ENCODE measurements at regions not wholly inside any gene's neighbourhood (a gene's known extent, or its start where the extent isn't known, plus 50 kb on each side); places are given as distances from the start of the nearest gene placed in this dataset.

DNA sequence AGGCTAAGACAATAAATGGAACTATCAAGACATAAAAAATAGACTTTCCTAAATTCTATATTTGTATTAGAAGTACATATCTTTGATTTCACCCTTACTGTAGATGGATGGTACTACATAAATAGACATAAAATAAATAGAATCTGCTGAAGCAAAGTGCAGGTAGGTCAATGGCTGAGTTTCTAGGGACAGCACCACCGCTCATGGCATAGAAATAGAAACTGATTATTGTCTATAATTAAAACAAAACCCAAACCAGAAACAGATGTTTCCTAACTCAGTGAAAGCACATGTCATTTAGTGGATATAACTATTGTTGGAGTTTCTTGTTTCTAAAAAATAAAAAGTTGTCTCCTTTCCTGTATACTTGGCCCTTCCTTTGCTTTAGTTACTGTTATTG is 387.3 kb upstream of the ADGRL3 start:
- peak in 1 of 11 donors; percentile 3 for DNase-seq (ENCODE audit: extremely low read depth in 1 of 11, low read depth in 9 of 11, low spot score in 4 of 11)

- DNase-seq (ENCODE audit: extremely low read depth in 1 of 11, low read depth in 9 of 11, low spot score in 4 of 11): no peak
These were observed 385.6 kb upstream of the ADGRL3 start for GRCh38 chr4:60814549-60814948.

DNA sequence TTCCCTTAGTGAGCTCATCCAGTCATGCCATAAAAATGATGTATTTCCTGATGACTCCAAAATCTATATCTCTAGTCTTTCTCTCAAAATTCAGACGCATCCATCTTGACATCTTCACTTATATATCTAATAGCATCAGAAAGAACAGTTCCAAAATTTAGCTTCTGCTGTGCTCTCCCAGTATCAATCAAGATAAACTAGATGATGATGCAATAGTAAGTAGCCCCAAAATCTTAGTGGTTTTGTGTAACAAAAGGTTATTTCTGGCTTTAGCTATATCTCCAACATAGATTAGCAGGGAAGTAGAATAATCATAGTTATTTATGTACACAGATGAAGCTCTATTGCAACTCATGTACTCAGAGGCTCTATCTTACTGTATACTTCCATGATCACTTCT is 382.5 kb upstream of the ADGRL3 start:
- DNase-seq (ENCODE audit: extremely low read depth in 1 of 11, low read depth in 9 of 11, low spot score in 4 of 11): no peak

DNA sequence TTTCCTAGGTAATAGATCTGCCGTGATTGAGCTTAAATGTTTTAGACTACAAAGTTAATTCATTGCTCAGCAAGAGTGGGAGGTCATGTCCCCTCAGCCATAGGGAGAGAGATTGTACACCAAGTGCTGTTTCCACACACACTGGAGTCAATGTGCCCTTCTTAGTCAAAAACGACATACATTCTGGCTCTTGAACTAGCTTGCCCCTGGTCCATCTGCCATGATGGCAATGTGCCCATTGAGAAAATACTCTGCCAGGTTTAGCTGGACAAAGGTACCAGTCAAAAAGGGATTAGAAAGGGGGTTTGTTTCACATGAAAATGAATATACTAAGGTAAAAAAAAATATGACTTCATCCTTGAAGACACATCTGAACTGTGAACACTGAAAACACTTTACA is 377.1 kb upstream of the ADGRL3 start:
- DNase-seq (ENCODE audit: extremely low read depth in 1 of 11, low read depth in 9 of 11, low spot score in 4 of 11): no peak

- no peak for DNase-seq (ENCODE audit: extremely low read depth in 1 of 11, low read depth in 9 of 11, low spot score in 4 of 11)
These were observed 360.1 kb upstream of the ADGRL3 start for GRCh38 chr4:60840020-60840419.

- DNase-seq (ENCODE audit: extremely low read depth in 1 of 11, low read depth in 9 of 11, low spot score in 4 of 11): no peak
These were observed 353.4 kb upstream of the ADGRL3 start for GRCh38 chr4:60846678-60847077.

GRCh38 chr4:60847614-60848013 is 352.5 kb upstream of the ADGRL3 start:
- no peak for DNase-seq (ENCODE audit: extremely low read depth in 1 of 11, low read depth in 9 of 11, low spot score in 4 of 11)

- no peak for DNase-seq (ENCODE audit: extremely low read depth in 1 of 11, low read depth in 9 of 11, low spot score in 4 of 11)
These were observed 342.9 kb upstream of the ADGRL3 start for GRCh38 chr4:60857130-60857753.

- no peak for DNase-seq (ENCODE audit: extremely low read depth in 1 of 11, low read depth in 9 of 11, low spot score in 4 of 11)
These were observed 336.7 kb upstream of the ADGRL3 start for GRCh38 chr4:60863442-60863841.

DNA sequence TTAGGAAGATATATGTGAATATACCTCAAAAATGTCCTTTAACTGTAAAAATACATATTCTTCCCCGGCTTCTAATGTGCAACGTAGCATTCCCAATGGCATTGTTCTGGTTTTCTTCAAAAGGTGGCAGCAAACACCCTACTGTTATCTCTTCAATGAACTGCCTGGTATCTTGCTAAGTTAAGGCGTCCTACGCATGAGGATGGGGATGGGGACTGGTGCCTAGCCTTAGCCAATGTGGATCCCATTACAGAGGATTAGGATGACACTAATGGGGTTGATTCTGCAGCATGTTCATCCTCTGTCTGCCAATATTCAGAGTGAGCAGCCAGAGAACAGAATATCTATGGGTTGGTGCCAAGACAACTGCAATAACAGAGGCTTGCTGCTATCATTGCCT is 334.9 kb upstream of the ADGRL3 start:
- DNase-seq (ENCODE audit: extremely low read depth in 1 of 11, low read depth in 9 of 11, low spot score in 4 of 11): no peak

GRCh38 chr4:60868232-60868960 is 331.7 kb upstream of the ADGRL3 start:
- no peak for DNase-seq (ENCODE audit: extremely low read depth in 1 of 11, low read depth in 9 of 11, low spot score in 4 of 11)

DNA sequence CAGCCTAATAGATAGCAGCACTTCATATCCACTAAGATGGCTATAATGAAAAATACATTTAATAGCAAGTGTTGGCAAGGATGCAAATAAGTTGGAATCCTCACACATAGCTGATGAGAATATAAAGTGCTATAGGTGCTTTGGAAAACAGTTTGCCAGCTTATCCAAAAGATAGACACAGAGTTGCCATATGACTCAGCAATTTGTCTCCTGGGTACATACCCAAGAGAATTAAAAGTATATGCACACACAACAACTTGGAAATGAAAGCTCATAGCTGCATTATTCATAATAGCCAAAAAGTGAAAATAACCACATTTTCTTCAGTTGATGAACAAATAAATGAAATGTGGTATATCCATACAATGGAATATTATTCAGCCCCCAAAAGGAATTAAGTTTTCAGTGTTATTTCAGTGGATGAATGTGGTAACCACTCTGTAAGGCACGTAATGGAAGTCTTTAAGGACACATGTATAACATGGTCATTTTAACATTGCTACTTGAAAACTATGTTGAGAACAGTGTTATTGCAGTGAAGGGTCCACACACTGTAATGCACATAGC is 320.9 kb upstream of the ADGRL3 start:
- no peak for DNase-seq (ENCODE audit: extremely low read depth in 1 of 11, low read depth in 9 of 11, low spot score in 4 of 11)

DNA sequence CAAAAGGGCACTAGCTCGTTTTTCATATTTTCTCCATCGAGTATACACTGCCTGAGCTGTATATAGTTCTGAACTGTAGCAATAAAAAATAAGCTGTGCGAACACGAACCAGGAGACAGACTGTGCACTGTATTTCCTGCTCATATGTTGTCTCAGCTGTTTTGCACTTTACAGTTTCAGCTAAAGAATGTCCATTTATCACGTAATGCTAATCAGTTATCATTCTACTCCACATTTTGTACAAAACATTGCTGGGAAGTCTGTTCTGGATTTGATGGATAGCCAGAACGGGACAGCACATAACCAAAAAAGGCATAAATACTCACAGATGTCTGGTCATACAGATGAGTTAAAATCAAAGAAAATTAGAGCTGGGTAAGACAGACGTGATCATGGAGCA is 315.5 kb upstream of the ADGRL3 start:
- DNase-seq (ENCODE audit: extremely low read depth in 1 of 11, low read depth in 9 of 11, low spot score in 4 of 11): peak in 5 of 11 donors; percentile 3 to 17 (median 11)

DNA sequence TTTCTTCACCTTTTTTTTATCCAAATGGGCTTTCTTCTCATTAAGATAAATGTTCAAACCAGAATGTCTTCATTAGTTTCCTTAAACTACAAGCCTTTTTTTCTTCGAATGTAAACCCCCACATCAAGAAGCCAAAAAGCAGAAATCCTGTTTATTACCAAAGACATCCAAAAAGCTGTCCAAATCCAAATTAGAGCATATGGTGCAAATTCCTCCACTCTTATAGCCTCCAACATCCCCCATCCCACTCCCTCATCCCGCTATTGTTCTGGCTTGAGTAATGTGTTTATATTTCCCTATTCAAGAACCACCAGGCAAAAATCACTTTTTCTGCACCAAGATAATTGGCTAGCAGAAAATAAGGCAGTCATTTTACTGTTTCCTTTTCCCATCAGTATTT is 315.1 kb upstream of the ADGRL3 start:
- no peak for DNase-seq (ENCODE audit: extremely low read depth in 1 of 11, low read depth in 9 of 11, low spot score in 4 of 11)

DNA sequence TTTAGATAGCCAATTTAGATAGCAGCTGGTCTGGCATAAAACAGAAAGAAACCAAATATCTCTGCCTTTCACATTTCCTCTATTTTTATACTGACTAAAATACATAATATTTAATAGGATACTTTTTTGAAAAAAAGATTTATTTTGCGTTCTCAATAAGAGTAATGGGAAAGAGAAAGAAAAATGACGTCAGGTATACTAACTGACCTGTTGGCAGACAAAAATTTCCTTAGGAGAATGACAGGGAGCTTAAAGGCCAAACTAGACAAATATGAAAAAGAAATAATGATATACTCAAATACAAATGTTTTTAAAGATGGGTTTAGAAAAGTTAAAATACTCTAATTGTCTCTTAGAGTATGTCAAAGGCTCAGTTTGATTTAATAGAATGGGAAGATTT is 309.4 kb upstream of the ADGRL3 start:
- DNase-seq (ENCODE audit: extremely low read depth in 1 of 11, low read depth in 9 of 11, low spot score in 4 of 11): no peak

- DNase-seq (ENCODE audit: extremely low read depth in 1 of 11, low read depth in 9 of 11, low spot score in 4 of 11): no peak
These were observed 308.2 kb upstream of the ADGRL3 start for GRCh38 chr4:60891947-60892346.

DNA sequence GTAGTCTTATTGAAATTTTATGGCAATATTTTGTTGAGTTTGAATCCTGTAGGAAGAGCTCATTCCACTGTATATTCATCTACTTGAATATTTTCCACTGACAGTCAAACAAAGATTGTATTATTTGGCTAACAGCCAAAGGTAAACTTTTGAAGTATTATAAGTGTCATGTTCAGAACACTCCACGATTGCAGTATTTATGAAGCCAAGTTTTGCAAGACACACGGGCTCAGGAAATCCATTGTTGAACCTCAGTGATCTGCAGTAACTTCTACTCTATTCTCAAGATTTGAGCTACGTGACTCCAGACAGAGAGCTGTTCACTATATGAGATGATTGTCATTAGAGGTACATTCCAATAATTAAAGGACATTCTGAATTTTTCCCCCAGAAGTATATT is 302.7 kb upstream of the ADGRL3 start:
- no peak for DNase-seq (ENCODE audit: extremely low read depth in 1 of 11, low read depth in 9 of 11, low spot score in 4 of 11)

GRCh38 chr4:60905162-60905561 is 295.0 kb upstream of the ADGRL3 start:
- no peak for DNase-seq (ENCODE audit: extremely low read depth in 1 of 11, low read depth in 9 of 11, low spot score in 4 of 11)

- DNase-seq (ENCODE audit: extremely low read depth in 1 of 11, low read depth in 9 of 11, low spot score in 4 of 11): no peak
These were observed 289.0 kb upstream of the ADGRL3 start for GRCh38 chr4:60911127-60911526.

- DNase-seq (ENCODE audit: extremely low read depth in 1 of 11, low read depth in 9 of 11, low spot score in 4 of 11): no peak
These were observed 287.1 kb upstream of the ADGRL3 start for GRCh38 chr4:60913002-60913401.

DNA sequence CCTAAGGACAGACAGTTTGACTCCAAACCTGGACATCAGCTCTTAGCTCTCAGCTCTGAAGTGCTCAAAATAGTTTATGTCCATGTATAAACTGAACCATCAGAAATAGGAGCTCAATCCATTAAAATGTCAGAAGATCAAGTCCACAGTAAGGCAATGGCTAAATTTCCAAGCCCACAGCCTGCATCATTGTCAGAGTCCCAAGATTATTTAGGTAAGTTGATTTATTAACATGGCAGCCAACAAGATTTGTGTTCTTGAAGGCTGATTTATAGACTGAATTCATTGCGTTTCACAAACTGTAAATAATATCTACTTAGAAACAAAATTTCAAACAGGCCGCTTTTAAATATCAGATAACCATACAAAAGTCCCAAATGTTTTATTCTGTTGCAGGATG is 286.5 kb upstream of the ADGRL3 start:
- DNase-seq (ENCODE audit: extremely low read depth in 1 of 11, low read depth in 9 of 11, low spot score in 4 of 11): peak in 2 of 11 donors; percentile 14 to 27
